ENCODE measurements at regions not wholly inside any gene's neighbourhood (a gene's known extent, or its start where the extent isn't known, plus 50 kb on each side); places are given as distances from the start of the nearest gene placed in this dataset.

- Histone ChIP-seq H3K27me3 (replicated peaks in 1 of 2; ENCODE audit: control insufficient read depth in 2 of 2, insufficient read depth in 2 of 2, low read length in 1 of 2) (no peaks in the 10 kb centered on the region), H3K4me3 (no peak overlapping the region), H3K4me2 (ENCODE audit: control insufficient read depth, insufficient read depth) (no peak overlapping the region), H3K36me3 (ENCODE audit: control insufficient read depth in 2 of 2, insufficient read depth in 2 of 2, low read length in 1 of 2) (no peaks in the 10 kb centered on the region), H3K9me3 (replicated peaks; ENCODE audit: control insufficient read depth, insufficient read depth, low read length) (no peaks in the 10 kb centered on the region), H3K79me2 (ENCODE audit: control insufficient read depth, insufficient read depth, low read length) (no peaks in the 10 kb centered on the region), H2AFZ (ENCODE audit: control insufficient read depth, low read depth, low read length) (no peak overlapping the region), H4K20me1 (ENCODE audit: control insufficient read depth, insufficient read depth) (no peaks in the 10 kb centered on the region), H3K27ac (ENCODE audit: control insufficient read depth, insufficient read depth) (no peak overlapping the region), H3K9ac (ENCODE audit: control insufficient read depth, insufficient read depth, low read length) (no peak overlapping the region), H3K4me1 (ENCODE audit: control insufficient read depth, insufficient read depth, low read length) (no peaks in the 10 kb centered on the region)
- in situ Hi-C loops (cut with MboI): no loop called here
- DNase-seq (ENCODE audit: low read depth, low spot score): no peak
- FAIRE-seq: no peak
- WGBS (ENCODE audit: insufficient coverage, insufficient replicate concordance, low lambda C conversion rate, missing lambda C conversion rate): 29% methylated on average over 2 of the region's 2 CpGs
- BruUV-seq (replicated peaks): no TSS peak
- ChIA-PET SMC1A (ENCODE audit: uncharacterized antibody, unreplicated experiment) (no interaction called here), POLR2A (no interaction called here), CTCF (interaction anchor here (0.7 kb wide), 1 partner anchor 273 kb away, joined by 3 read pairs; no protein-coding TSS in a partner anchor), RAD21 (ENCODE audit: unreplicated experiment) (no interaction called here)
- ATAC-seq: no peak
- TF ChIP-seq STAT1 (conservative IDR thresholded peaks at IDR 0.05): no peak
- no peak for TF ChIP-seq TARDBP (IDR thresholded peaks at IDR 0.05; ENCODE audit: borderline replicate concordance)
- no peak for TF ChIP-seq TCF7 (IDR thresholded peaks at IDR 0.05; ENCODE audit: borderline replicate concordance)
- no peak for TF ChIP-seq ZZZ3 (IDR thresholded peaks at IDR 0.05; ENCODE audit: control insufficient read depth, insufficient read length, low read depth)
- TF ChIP-seq MLLT1 (IDR thresholded peaks at IDR 0.05): no peak
- TF ChIP-seq RCOR1 (conservative IDR thresholded peaks at IDR 0.05; ENCODE audit: low read depth, low read length): no peak
- no peak for TF ChIP-seq MEF2A (IDR thresholded peaks at IDR 0.05; ENCODE audit: insufficient read depth, low read depth, low read length)
- no peak for TF ChIP-seq PRDM15 (CRISPR knock-in tag; IDR thresholded peaks at IDR 0.05)
- TF ChIP-seq ESRRA (IDR thresholded peaks at IDR 0.05; ENCODE audit: low read length): no peak
- TF ChIP-seq YY1 (IDR thresholded peaks at IDR 0.05; ENCODE audit: low read depth, low read length): no peak
- no peak for TF ChIP-seq SMC3 (IDR thresholded peaks at IDR 0.05; ENCODE audit: borderline replicate concordance, low read length)
- TF ChIP-seq SKIL (IDR thresholded peaks at IDR 0.05; ENCODE audit: low read depth, poor library complexity, severe bottlenecking): no peak
- intact Hi-C loops (cut with micrococcal nuclease; ENCODE audit: unreplicated experiment): no loop called here
Measured at GRCh38 chr1:55617288-55617982, 402.3 kb upstream of the USP24 start.
